Spleen (tissue), 11 donors: ENCODE measurements at regions not wholly inside any gene's neighbourhood (a gene's known extent, or its start where the extent isn't known, plus 50 kb on each side); places are given as distances from the start of the nearest gene placed in this dataset.

ENCODE experiments used
- DNase-seq: peaks from one replicate; pipeline ENCODE4 v3.0.0-alpha.2; 2020
- H3K27ac ChIP-seq, 8 donors: fragments of 200-600 bp; sonication (generic) in 7 of 8; 1 replicate in 4 of 8; 2 replicates in 4 of 8; pipeline versions ENCODE4 v1.5.0 to v1.8.0; 2016 to 2021; ENCODE audit warnings: inconsistent platforms in 4 of 8, mild to moderate bottlenecking in 4 of 8, moderate library complexity in 1 of 8
- H3K27me3 ChIP-seq, 7 donors: fragments of 200-600 bp; sonication (generic) in 6 of 7; replicated peaks in 1 of 7; 1 replicate in 4 of 7; 2 replicates in 3 of 7; pipeline versions ENCODE4 v1.5.0 to v1.8.0; 2016 to 2021; ENCODE audit warnings: inconsistent platforms in 3 of 7, mild to moderate bottlenecking in 1 of 7
- H3K36me3 ChIP-seq, 6 donors: fragments of 200-600 bp; sonication (generic) in 5 of 6; 1 replicate in 4 of 6; 2 replicates in 2 of 6; pipeline versions ENCODE4 v1.5.0 to v1.8.0; 2016 to 2021; ENCODE audit warnings: inconsistent platforms in 2 of 6
- H3K4me1 ChIP-seq, 6 donors: fragments of 200-600 bp; sonication (generic) in 5 of 6; 1 replicate in 3 of 6; 2 replicates in 3 of 6; pipeline versions ENCODE4 v1.5.0 to v1.8.0; 2016 to 2021; ENCODE audit warnings: inconsistent platforms in 3 of 6
- H3K4me3 ChIP-seq, 8 donors: fragments of 200-600 bp; sonication (generic) in 7 of 8; 1 replicate in 4 of 8; 2 replicates in 4 of 8; pipeline versions ENCODE4 v1.5.0 to v1.8.0; 2016 to 2021; ENCODE audit warnings: inconsistent platforms in 4 of 8, mild to moderate bottlenecking in 4 of 8, moderate library complexity in 2 of 8
- H3K9me3 ChIP-seq, 8 donors: fragments of 200-600 bp; sonication (generic) in 7 of 8; 1 replicate in 4 of 8; 2 replicates in 4 of 8; pipeline versions ENCODE4 v1.5.0 to v1.8.0; 2016 to 2021; ENCODE audit warnings: inconsistent platforms in 4 of 8
- POLR2A ChIP-seq, 3 donors: fragments of 450-650 bp; IDR thresholded peaks; one replicate each; pipeline ENCODE4 v1.5.1; 2017; ENCODE audit warnings: antibody characterized with exemption in 3 of 3, mild to moderate bottlenecking in 1 of 3
- POLR2AphosphoS5 ChIP-seq, 3 donors: sonication (generic); formaldehyde crosslinking; IDR thresholded peaks; one replicate each; pipeline ENCODE4 v1.5.1; 2017; ENCODE audit warnings: antibody characterized with exemption in 3 of 3
- WGBS, 5 donors: extraction: QIAGEN DNeasy Blood & Tissue Kit in 3 of 5; methylation state at CpG; one replicate each; pipeline versions ENCODE4 v1.1.5 to v1.1.7; 2013 to 2018; 5-methylcytosine and 5-hydroxymethylcytosine counted together
- intact Hi-C: fragments of 100-400 bp; cut with DNase I; formaldehyde crosslinking; loops from one replicate; pipeline ENCODE4 v1.15.0; 2023; ENCODE audit warnings: low total_unique reads
- TF ChIP-seq, protein P1 (sequence below), 11 experiments: fragments of 200-600 bp in 7 of 11; fragments of 450-650 bp in 4 of 11; sonication (generic) in 4 of 11; IDR thresholded peaks in 8 of 11; conservative IDR thresholded peaks in 3 of 11; 1 replicate in 7 of 11; 2 replicates in 4 of 11; pipeline versions ENCODE4 v1.4.0 to v1.8.0; 2016 to 2021; ENCODE audit warnings: antibody characterized with exemption in 11 of 11, inconsistent platforms in 4 of 11, mild to moderate bottlenecking in 1 of 11
- donor health status: healthy with polysubstance abuse.
- donor health status: DM: no; HTN: no; CAD: no; lungs with moderate emphysema.
- donor health status: DM: no; HTN: no; CAD: no.
- donor health status: Bipolar disorder and iron deficiency.
- donor health status: healthy.
- donor health status: DM: no; HTN: no; CAD: no.
- donor health status: DM: yes; HTN: yes; CAD: no.

DNA sequence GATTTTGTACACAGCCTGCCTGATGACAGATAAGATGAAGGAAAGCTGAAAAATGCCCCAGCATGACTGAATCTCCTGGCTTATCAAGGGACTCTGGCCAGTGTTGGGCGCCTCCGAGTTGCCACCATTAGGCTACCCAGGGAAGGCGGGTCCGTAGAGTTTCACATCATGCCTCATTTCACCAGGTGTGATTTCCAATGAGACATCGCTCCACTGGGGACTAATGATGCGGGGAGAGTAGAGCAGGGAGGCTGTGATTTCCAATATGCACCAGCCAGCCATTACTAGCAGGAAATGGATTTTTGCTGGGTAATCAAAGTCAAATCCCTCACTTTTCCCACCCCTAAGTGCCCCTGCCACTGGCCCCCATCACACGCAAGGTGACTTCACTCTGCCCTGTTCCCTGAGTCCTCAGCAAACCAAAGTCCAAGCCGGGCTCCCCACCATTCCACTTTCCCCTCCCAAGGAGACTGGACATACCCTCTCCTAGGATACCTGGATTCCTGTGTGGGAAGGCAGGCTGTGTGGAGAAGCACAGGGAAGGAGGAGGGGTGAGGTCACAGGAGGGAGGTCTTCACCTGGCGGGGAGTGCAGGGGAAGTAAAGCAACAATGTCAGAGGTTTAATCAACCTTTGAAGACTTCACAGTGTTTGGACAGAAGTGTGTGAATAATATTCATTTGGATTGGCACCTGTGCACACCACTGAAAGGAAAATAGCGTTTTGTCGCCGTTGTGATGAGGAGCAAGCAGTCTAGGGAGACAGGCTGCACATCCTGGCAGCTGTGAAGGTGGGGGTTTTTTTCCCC lies 613.3 kb upstream of the CADM1 start:
- Histone ChIP-seq H3K4me1 (no peaks in the 10 kb centered on the region), H3K9me3 (peaks cover 0 to 17% (median 10%) of the 10 kb centered on the region in 8 donors), H3K4me3 (no peak overlapping the region), H3K36me3 (no peaks in the 10 kb centered on the region), H3K27ac (no peak overlapping the region), H3K27me3 (peaks cover 0 to 10% (median 0%) of the 10 kb centered on the region in 7 donors)
- WGBS, 5 donors: 91 to 93% (median 93%) methylated on average over 12 of the region's 12 CpGs
- TF ChIP-seq, protein P1, sequence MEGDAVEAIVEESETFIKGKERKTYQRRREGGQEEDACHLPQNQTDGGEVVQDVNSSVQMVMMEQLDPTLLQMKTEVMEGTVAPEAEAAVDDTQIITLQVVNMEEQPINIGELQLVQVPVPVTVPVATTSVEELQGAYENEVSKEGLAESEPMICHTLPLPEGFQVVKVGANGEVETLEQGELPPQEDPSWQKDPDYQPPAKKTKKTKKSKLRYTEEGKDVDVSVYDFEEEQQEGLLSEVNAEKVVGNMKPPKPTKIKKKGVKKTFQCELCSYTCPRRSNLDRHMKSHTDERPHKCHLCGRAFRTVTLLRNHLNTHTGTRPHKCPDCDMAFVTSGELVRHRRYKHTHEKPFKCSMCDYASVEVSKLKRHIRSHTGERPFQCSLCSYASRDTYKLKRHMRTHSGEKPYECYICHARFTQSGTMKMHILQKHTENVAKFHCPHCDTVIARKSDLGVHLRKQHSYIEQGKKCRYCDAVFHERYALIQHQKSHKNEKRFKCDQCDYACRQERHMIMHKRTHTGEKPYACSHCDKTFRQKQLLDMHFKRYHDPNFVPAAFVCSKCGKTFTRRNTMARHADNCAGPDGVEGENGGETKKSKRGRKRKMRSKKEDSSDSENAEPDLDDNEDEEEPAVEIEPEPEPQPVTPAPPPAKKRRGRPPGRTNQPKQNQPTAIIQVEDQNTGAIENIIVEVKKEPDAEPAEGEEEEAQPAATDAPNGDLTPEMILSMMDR (IDR thresholded peaks at IDR 0.05 in 8 of 11, conservative IDR thresholded peaks at IDR 0.05 in 3 of 11): no peak
- no peak for TF ChIP-seq POLR2A (IDR thresholded peaks at IDR 0.05)
- intact Hi-C loops: no loop called here
- DNase-seq: peak; percentile 34

DNA sequence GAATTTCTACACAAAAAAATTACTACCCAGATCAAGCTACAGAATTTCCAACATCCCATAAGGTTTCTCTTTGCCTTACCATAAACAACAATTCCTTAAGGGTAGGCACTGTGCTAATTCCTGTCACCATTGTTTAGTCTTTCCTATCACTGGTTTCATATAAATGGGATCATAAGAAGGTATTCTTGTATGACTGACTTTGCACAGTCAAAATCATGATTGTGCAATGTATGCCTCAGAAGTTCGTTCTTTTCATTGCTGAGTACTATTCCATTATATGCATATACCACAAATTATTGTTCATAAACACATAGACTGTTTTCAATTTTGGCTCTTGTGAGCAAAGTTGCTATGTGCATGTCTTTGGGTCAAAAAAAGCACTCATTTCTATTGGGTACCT lies 611.6 kb upstream of the CADM1 start:
- Histone ChIP-seq H3K4me3 (no peak overlapping the region), H3K4me1 (no peaks in the 10 kb centered on the region), H3K36me3 (no peaks in the 10 kb centered on the region), H3K9me3 (peaks cover 0 to 17% (median 10%) of the 10 kb centered on the region in 8 donors), H3K27ac (no peak overlapping the region), H3K27me3 (peaks cover 0 to 10% (median 0%) of the 10 kb centered on the region in 7 donors)
- no peak for TF ChIP-seq POLR2AphosphoS5 (IDR thresholded peaks at IDR 0.05)
- no peak for TF ChIP-seq POLR2A (IDR thresholded peaks at IDR 0.05)
- TF ChIP-seq, protein P1 (IDR thresholded peaks at IDR 0.05 in 8 of 11, conservative IDR thresholded peaks at IDR 0.05 in 3 of 11): no peak
- intact Hi-C loops: no loop called here
- no peak for DNase-seq
- 77 to 97% (median 89%) methylated on average over 1 of the region's 1 CpG for WGBS, 5 donors

DNA sequence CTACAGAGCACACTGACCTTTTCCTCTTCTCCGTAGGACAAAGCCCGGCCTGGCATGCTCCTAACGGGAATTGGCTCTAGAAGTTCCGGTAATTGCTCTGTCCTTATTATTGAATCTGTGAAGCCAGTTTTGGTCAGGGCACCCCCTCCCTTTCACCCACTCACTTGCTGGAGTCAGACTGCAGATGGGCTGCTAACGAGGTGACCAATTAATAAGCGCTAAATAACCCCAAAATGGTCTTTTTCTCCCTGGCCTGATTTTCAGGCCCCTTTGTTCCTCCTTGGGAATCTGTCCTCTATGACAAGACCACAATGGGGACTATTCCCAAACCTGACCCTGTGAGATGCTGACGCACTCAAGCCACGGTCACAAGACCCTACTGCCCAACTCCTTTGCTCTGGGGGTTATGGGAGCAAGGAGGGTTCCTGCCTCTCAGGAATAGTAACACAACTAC lies 610.0 kb upstream of the CADM1 start:
- no peak for DNase-seq
- H3K4me1 ChIP-seq: no peaks in the 10 kb centered on the region
- WGBS, 5 donors: 84 to 93% (median 86%) methylated on average over 8 of the region's 8 CpGs
- H3K9me3 ChIP-seq: peaks cover 0 to 17% (median 10%) of the 10 kb centered on the region in 8 donors
- TF ChIP-seq, protein P1 (IDR thresholded peaks at IDR 0.05 in 8 of 11, conservative IDR thresholded peaks at IDR 0.05 in 3 of 11): no peak
- no peak for TF ChIP-seq POLR2A (IDR thresholded peaks at IDR 0.05)
- no peak for TF ChIP-seq POLR2AphosphoS5 (IDR thresholded peaks at IDR 0.05)
- no peaks in the 10 kb centered on the region for H3K36me3 ChIP-seq
- intact Hi-C loops: no loop called here
- peaks cover 0 to 10% (median 0%) of the 10 kb centered on the region in 7 donors for H3K27me3 ChIP-seq
- H3K27ac ChIP-seq: no peak overlapping the region
- H3K4me3 ChIP-seq: no peak overlapping the region

DNA sequence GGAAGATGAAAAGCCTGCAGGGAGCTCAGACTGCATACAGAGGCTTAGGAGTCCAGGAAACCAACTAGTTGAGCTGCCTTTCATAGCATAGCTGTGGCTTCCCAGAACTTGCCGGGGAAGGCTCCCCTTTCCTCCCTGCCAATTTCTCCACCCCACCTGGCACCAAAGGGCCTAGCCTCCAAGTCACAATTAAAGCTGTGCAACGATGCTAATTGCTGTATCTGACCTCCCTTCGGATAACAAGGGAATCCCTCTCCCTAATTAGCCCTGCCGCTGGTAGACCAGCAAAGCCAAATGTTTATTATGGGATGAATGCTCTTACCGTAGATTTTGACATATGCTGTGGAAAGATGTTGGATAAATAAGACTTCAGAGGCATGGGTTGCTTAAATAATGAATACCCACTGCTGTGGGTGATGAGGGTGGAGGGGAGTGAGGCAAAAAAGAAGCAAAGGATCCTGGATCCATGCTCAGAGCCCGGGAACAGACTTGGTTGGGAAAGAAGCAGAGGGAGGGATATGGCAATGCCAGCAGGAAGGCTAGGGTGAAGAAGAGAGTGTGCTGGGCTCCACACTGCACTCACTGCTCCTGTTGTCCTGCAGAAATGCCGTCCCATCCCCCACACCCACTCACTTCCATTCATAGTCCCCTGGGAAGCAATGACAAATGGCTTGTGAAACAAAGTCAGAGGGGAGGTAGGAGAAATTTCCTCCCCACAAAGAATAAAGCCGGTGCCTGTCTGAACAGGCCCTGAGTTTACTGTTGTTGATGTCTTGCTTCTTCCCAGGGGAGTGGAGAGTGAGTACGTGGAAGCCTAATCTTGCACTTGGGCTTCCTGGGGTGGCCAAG lies 608.1 kb upstream of the CADM1 start:
- H3K27me3 ChIP-seq: peaks cover 0 to 6% (median 0%) of the 10 kb centered on the region in 7 donors
- H3K27ac ChIP-seq: no peak overlapping the region
- 57 to 70% (median 61%) methylated on average over 9 of the region's 9 CpGs for WGBS, 5 donors
- TF ChIP-seq, protein P1 (IDR thresholded peaks at IDR 0.05 in 8 of 11, conservative IDR thresholded peaks at IDR 0.05 in 3 of 11): no peak
- TF ChIP-seq POLR2A (IDR thresholded peaks at IDR 0.05) (no peak), POLR2AphosphoS5 (IDR thresholded peaks at IDR 0.05) (no peak)
- peaks cover 0 to 17% (median 10%) of the 10 kb centered on the region in 8 donors for H3K9me3 ChIP-seq
- no peak for DNase-seq
- H3K4me3 ChIP-seq: no peak overlapping the region
- H3K4me1 ChIP-seq: no peaks in the 10 kb centered on the region
- intact Hi-C loops: no loop called here
- H3K36me3 ChIP-seq: no peaks in the 10 kb centered on the region
